Brain microvascular endothelial cell (primary cell): ENCODE measurements at regions not wholly inside any gene's neighbourhood (a gene's known extent, or its start where the extent isn't known, plus 50 kb on each side); places are given as distances from the start of the nearest gene placed in this dataset.

Source experiments
- DNase-seq: peaks from one replicate; pipeline ENCODE4 v3.0.0-alpha.2; 2020
- H3K27ac ChIP-seq: fragments of 250-450 bp; sonication (Bioruptor Pico); 2 replicates; pipeline ENCODE4 v1.5.1; 2020; ENCODE audit warnings: mild to moderate bottlenecking, moderate library complexity
- H3K27me3 ChIP-seq: fragments of 250-450 bp; sonication (Bioruptor Pico); replicated peaks from 2 replicates; pipeline ENCODE4 v1.5.1; 2020; ENCODE audit warnings: mild to moderate bottlenecking
- H3K36me3 ChIP-seq: fragments of 250-450 bp; sonication (Bioruptor Pico); replicated peaks from 2 replicates; pipeline ENCODE4 v1.5.1; 2020; ENCODE audit warnings: mild to moderate bottlenecking
- H3K4me3 ChIP-seq: 2 replicates; pipeline ENCODE4 v1.5.1; 2011; ENCODE audit warnings: low read depth, mild to moderate bottlenecking, control low read depth, low read length, moderate library complexity
- in situ Hi-C: cut with HindIII; loops from 2 replicates; pipeline ENCODE4 v1.10.0; 2017; ENCODE audit warnings: low sequenced_read_pairs, low pct_ligation_motif_present
- TF ChIP-seq, protein P1 (sequence below): IDR thresholded peaks from 2 replicates; pipeline ENCODE4 v1.5.1; 2011; ENCODE audit warnings: low read depth, mild to moderate bottlenecking, moderate library complexity, low read length, control low read depth, inconsistent platforms; ENCODE audit errors: missing control alignments

DNA sequence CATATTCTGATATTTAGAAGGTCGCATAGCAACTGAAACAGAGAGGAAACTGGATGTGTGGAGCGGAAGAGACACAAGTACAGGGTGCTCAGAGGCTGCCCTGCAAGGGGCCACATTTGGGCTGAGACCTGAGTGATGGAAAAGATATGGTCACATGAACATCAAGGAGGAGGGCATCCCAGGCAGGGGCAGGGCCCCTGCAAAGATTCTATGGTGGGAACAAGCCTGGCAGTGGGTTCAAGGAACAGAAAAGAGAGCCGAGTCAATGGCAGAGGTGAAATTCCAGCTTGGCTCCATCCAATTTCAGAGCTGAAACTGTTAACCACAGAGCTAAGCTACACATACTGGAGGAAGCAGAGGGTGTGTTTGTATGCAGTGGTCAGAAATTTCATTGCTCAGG, 227.7 kb downstream of the PRDM2 start:
- TF ChIP-seq, protein P1, sequence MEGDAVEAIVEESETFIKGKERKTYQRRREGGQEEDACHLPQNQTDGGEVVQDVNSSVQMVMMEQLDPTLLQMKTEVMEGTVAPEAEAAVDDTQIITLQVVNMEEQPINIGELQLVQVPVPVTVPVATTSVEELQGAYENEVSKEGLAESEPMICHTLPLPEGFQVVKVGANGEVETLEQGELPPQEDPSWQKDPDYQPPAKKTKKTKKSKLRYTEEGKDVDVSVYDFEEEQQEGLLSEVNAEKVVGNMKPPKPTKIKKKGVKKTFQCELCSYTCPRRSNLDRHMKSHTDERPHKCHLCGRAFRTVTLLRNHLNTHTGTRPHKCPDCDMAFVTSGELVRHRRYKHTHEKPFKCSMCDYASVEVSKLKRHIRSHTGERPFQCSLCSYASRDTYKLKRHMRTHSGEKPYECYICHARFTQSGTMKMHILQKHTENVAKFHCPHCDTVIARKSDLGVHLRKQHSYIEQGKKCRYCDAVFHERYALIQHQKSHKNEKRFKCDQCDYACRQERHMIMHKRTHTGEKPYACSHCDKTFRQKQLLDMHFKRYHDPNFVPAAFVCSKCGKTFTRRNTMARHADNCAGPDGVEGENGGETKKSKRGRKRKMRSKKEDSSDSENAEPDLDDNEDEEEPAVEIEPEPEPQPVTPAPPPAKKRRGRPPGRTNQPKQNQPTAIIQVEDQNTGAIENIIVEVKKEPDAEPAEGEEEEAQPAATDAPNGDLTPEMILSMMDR, result no peak
- Histone ChIP-seq H3K27me3 (no peaks in the 10 kb centered on the region), H3K27ac (no peak overlapping the region), H3K36me3 (no peaks in the 10 kb centered on the region), H3K4me3 (no peak overlapping the region)
- in situ Hi-C loops, result no loop called here
- no peak for DNase-seq

DNA sequence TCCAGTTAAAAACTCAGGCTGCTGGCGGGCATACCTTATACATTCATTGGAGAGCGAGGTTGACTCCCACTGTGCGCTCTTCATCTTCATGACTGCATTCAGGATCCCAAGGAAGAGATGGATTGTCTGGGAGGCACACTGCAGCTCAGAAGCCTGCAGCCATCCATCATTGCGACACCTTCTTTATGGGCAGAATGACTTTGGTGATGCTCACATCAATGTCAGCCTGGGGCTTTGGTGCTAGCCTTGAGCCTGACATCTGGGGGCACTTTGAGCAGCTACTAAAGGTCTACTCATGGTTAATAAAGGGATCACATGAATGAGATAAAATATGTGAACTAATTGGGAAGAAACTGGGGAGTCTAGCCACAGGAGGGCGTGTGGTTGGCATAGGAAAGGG, 229.3 kb downstream of the PRDM2 start:
- in situ Hi-C loops, result no loop called here
- TF ChIP-seq, protein P1, result no peak
- no peak overlapping the region for H3K27ac ChIP-seq
- no peaks in the 10 kb centered on the region for H3K36me3 ChIP-seq
- no peak overlapping the region for H3K4me3 ChIP-seq
- H3K27me3 ChIP-seq, result no peaks in the 10 kb centered on the region
- no peak for DNase-seq

DNA sequence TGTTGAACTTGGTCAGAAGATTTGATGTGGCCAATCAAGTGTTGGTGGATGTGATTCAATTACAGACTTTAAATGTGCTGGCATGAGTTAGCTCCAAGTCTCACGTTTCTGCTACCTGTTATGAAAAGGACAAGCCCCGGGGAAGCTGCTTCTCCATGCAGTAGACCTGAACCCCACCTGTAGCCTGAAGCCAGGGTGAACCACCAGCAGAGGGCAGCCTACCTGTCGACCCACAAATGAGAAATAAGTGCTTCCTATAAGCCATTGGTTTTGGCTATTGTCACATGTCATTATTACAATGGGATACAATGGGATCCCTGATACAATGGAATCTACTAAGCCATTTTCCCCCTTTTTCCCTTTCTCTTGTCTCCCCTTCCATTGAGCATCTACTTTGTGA, 230.2 kb downstream of the PRDM2 start:
- no peak for DNase-seq
- TF ChIP-seq, protein P1, result no peak

DNA sequence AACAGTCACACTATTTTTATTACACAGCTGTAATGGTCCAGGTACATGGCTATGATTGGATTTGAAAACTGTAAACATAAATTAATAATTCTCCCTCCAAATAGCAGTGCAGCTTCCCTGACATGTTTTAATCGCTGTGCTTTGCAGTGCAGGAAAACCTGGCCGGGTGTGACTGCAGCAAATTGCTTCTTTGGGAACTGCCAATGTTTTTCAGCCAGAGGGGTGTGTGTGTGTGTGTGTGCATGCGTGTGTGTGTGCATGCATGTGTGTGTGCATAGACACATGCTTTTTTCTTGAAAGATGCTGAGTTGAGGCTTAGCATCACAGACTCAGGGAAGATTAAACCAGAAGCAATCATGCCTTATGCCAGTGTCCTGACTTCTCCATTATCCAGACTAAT, 231.2 kb downstream of the PRDM2 start:
- TF ChIP-seq, protein P1, result no peak
- Histone ChIP-seq H3K36me3 (no peaks in the 10 kb centered on the region), H3K27ac (no peak overlapping the region), H3K27me3 (no peaks in the 10 kb centered on the region), H3K4me3 (no peak overlapping the region)
- DNase-seq, result no peak
- in situ Hi-C loops, result no loop called here

More for the DNA sequence above, 230.2 kb downstream of the PRDM2 start:
- no peak overlapping the region for H3K27ac ChIP-seq
- no peak overlapping the region for H3K4me3 ChIP-seq
- in situ Hi-C loops, result no loop called here
- H3K27me3 ChIP-seq, result no peaks in the 10 kb centered on the region
- no peaks in the 10 kb centered on the region for H3K36me3 ChIP-seq

DNA sequence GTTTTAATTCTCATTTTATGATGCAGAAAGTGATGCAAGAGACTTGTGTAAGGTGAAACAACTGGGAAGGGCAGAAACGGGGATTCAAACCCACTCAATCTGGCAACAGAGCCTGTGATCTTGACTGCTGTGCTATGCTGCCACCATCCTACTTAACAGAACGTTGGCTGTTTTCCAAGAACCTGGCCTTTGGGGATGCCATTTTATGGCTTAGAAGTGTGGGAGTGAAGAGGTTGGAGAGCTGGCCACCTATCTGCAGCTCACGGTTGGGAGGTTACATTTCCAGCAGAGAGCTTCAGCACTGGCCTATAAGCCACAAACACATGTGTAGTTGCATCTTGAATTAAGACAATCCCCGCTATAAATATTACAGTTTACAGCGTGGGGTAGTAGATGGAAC, 235.3 kb downstream of the PRDM2 start:
- Histone ChIP-seq H3K36me3 (no peaks in the 10 kb centered on the region), H3K27me3 (no peaks in the 10 kb centered on the region), H3K4me3 (no peak overlapping the region), H3K27ac (no peak overlapping the region)
- in situ Hi-C loops, result no loop called here
- TF ChIP-seq, protein P1, result no peak
- DNase-seq, result no peak

DNA sequence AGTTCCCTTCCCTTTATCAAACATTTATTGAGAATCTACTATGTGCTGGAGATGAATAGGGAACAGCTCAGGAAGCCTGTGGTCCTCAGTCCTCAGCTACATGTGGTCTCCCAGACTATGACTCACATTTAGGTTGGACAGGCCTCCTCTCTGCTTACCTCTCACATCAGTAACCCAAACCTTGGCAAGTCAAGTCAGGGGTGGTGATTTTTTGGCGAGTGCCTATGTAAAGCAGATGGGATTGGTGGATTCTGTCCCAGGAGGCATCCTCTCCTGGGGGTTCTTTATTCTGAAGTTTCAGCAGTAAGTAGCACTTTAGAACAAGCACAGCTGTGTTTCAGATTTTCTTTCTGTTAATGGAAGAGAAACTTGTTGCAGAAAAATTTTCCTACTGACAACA, 241.3 kb downstream of the PRDM2 start:
- in situ Hi-C loops, result no loop called here
- no peak for DNase-seq
- H3K27me3 ChIP-seq, result no peaks in the 10 kb centered on the region
- no peak overlapping the region for H3K27ac ChIP-seq
- TF ChIP-seq, protein P1, result no peak
- H3K4me3 ChIP-seq, result no peak overlapping the region
- H3K36me3 ChIP-seq, result no peaks in the 10 kb centered on the region
